Keratinocyte (primary cell): ENCODE measurements at regions not wholly inside any gene's neighbourhood (a gene's known extent, or its start where the extent isn't known, plus 50 kb on each side); places are given as distances from the start of the nearest gene placed in this dataset.

Source experiments
- DNase-seq: peaks from one replicate; pipeline ENCODE4 v3.0.0-alpha.2; 2011; ENCODE audit warnings: low read depth, missing footprints, low spot score
- FAIRE-seq: peaks from 2 replicates; lab custom pipeline; 2011; peaks lifted over from hg19 to GRCh38; lab: Jason Lieb, UNC
- H2AFZ ChIP-seq: 2 replicates; pipeline ENCODE4 v1.6.0; 2012; ENCODE audit warnings: low read length, control low read depth, inconsistent platforms; ENCODE audit not compliant: control insufficient read depth
- H3K27ac ChIP-seq: 2 replicates; pipeline ENCODE4 v1.5.1; 2011; ENCODE audit warnings: low read length; ENCODE audit not compliant: control insufficient read depth, insufficient read depth
- H3K27me3 ChIP-seq: 3 replicates; pipeline ENCODE4 v1.6.0; 2011; ENCODE audit warnings: low read length; ENCODE audit not compliant: control insufficient read depth, insufficient read depth; ENCODE audit errors: extremely low read depth
- H3K36me3 ChIP-seq, 2 experiments: 2 replicates in 1 of 2; 3 replicates in 1 of 2; pipeline ENCODE4 v1.5.1; 2011; ENCODE audit warnings: low read length in 2 of 2, mild to moderate bottlenecking in 1 of 2; ENCODE audit not compliant: control insufficient read depth in 2 of 2, insufficient read depth in 2 of 2; ENCODE audit errors: extremely low read depth in 1 of 2
- H3K4me1 ChIP-seq: 3 replicates; pipeline ENCODE4 v1.5.1; 2011; ENCODE audit warnings: low read length; ENCODE audit not compliant: control insufficient read depth, insufficient read depth; ENCODE audit errors: extremely low read depth
- H3K4me2 ChIP-seq: 3 replicates; pipeline ENCODE4 v1.6.0; 2011; ENCODE audit warnings: low read depth, low read length; ENCODE audit not compliant: control insufficient read depth, insufficient read depth; ENCODE audit errors: extremely low read depth
- H3K4me3 ChIP-seq, 3 experiments: fragments of 200-600 bp in 1 of 3; sonication (generic) in 1 of 3; 2 replicates in 2 of 3; 3 replicates in 1 of 3; pipeline ENCODE4 v1.5.1; 2011 to 2016; ENCODE audit warnings: low read length in 3 of 3, mild to moderate bottlenecking in 3 of 3, control low read depth in 2 of 3, inconsistent platforms in 1 of 3, low read depth in 1 of 3, mixed read lengths in 1 of 3, mixed run types in 1 of 3, moderate library complexity in 1 of 3; ENCODE audit not compliant: control insufficient read depth in 2 of 3, insufficient read depth in 2 of 3; ENCODE audit errors: extremely low read depth in 1 of 3
- H3K79me2 ChIP-seq: 2 replicates; pipeline ENCODE4 v1.6.0; 2012; ENCODE audit warnings: low read length; ENCODE audit not compliant: control insufficient read depth, insufficient read depth
- H3K9ac ChIP-seq: 3 replicates; pipeline ENCODE4 v1.6.0; 2011; ENCODE audit warnings: low read length; ENCODE audit not compliant: control insufficient read depth, insufficient read depth; ENCODE audit errors: extremely low read depth
- H3K9me1 ChIP-seq: 3 replicates; pipeline ENCODE4 v1.6.0; 2011; ENCODE audit warnings: low read length; ENCODE audit not compliant: control insufficient read depth, insufficient read depth; ENCODE audit errors: extremely low read depth
- H3K9me3 ChIP-seq: 2 replicates; pipeline ENCODE4 v1.5.1; 2012; ENCODE audit warnings: low read depth, low read length; ENCODE audit not compliant: control insufficient read depth
- H4K20me1 ChIP-seq: 3 replicates; pipeline ENCODE4 v1.6.0; 2011; ENCODE audit warnings: low read length; ENCODE audit not compliant: control insufficient read depth, insufficient read depth; ENCODE audit errors: extremely low read depth
- CTCF ChIP-seq, 3 experiments: IDR thresholded peaks in 1 of 3; conservative IDR thresholded peaks in 1 of 3; optimal IDR thresholded peaks in 1 of 3; 2 replicates in 2 of 3; 3 replicates in 1 of 3; pipeline versions ENCODE3 to v1.5.1; 2011; ENCODE audit warnings: low read length in 3 of 3, mild to moderate bottlenecking in 3 of 3, moderate library complexity in 2 of 3, control low read depth in 1 of 3, inconsistent platforms in 1 of 3; ENCODE audit not compliant: insufficient read depth in 2 of 3; ENCODE audit errors: extremely low read depth in 1 of 3
- EZH2 ChIP-seq: IDR thresholded peaks from one replicate; pipeline ENCODE4 v1.6.1; 2012; ENCODE audit warnings: inconsistent platforms, mild to moderate bottlenecking, low read length, moderate library complexity
- dilution Hi-C: fragments of 300-500 bp; cut with MboI; formaldehyde crosslinking; loops from one replicate; pipeline ENCODE4 v1.7.0; 2020; ENCODE audit warnings: low sequenced_read_pairs; ENCODE audit not compliant: extremely low pct_ligation_motif_present

GRCh38 chr5:100691548-100691947, 156.4 kb downstream of the FAM174A start:
- peaks cover 12% of the 10 kb centered on the region for H3K4me1 ChIP-seq
- H3K4me2 ChIP-seq = no peak overlapping the region
- H3K27ac ChIP-seq = no peak overlapping the region
- DNase-seq = no peak
- TF ChIP-seq CTCF (optimal IDR thresholded peaks at IDR 0.05 in 1 of 3, IDR thresholded peaks at IDR 0.05 in 1 of 3, conservative IDR thresholded peaks at IDR 0.05 in 1 of 3; ENCODE audit: extremely low read depth in 1 of 3, insufficient read depth in 2 of 3, low read length in 3 of 3) = no peak
- TF ChIP-seq EZH2 = no peak
- no peak overlapping the region for H2AFZ ChIP-seq
- no peaks in the 10 kb centered on the region for H3K9me3 ChIP-seq
- H4K20me1 ChIP-seq = no peaks in the 10 kb centered on the region
- no peak for FAIRE-seq
- dilution Hi-C loops = no loop called here
- no peaks in the 10 kb centered on the region for H3K36me3 ChIP-seq
- no peaks in the 10 kb centered on the region for H3K27me3 ChIP-seq
- H3K9me1 ChIP-seq = no peaks in the 10 kb centered on the region
- no peaks in the 10 kb centered on the region for H3K79me2 ChIP-seq
- no peak overlapping the region for H3K4me3 ChIP-seq
- H3K9ac ChIP-seq = no peak overlapping the region

- dilution Hi-C loops = no loop called here
- Histone ChIP-seq H3K4me1 (peaks cover 12% of the 10 kb centered on the region), H3K27me3 (no peaks in the 10 kb centered on the region)
These were observed 158.3 kb downstream of the FAM174A start for GRCh38 chr5:100693481-100693880.

More at GRCh38 chr5:100693481-100693880, 158.3 kb downstream of the FAM174A start:
- Histone ChIP-seq H3K27ac (no peak overlapping the region), H3K36me3 (no peaks in the 10 kb centered on the region), H3K9me3 (no peaks in the 10 kb centered on the region), H3K4me2 (no peak overlapping the region), H4K20me1 (no peaks in the 10 kb centered on the region), H3K9ac (no peak overlapping the region), H3K9me1 (no peaks in the 10 kb centered on the region), H3K79me2 (no peaks in the 10 kb centered on the region), H2AFZ (no peak overlapping the region), H3K4me3 (no peak overlapping the region)
- no peak for FAIRE-seq
- TF ChIP-seq EZH2 (no peak), CTCF (optimal IDR thresholded peaks at IDR 0.05 in 1 of 3, IDR thresholded peaks at IDR 0.05 in 1 of 3, conservative IDR thresholded peaks at IDR 0.05 in 1 of 3; ENCODE audit: extremely low read depth in 1 of 3, insufficient read depth in 2 of 3, low read length in 3 of 3) (no peak)
- no peak for DNase-seq
